ENCODE measurements at regions not wholly inside any gene's neighbourhood (a gene's known extent, or its start where the extent isn't known, plus 50 kb on each side); places are given as distances from the start of the nearest gene placed in this dataset.
"Not testable (repeated sequence)": the region's sequence is repeated elsewhere in the genome, so short reads cannot be mapped to it uniquely, and the experiment has no call there.

- no peak for TF ChIP-seq EP300 (IDR thresholded peaks at IDR 0.05)
- no peak for TF ChIP-seq POLR2A (IDR thresholded peaks at IDR 0.05)
- TF ChIP-seq CTCF (IDR thresholded peaks at IDR 0.05): no peak
- DNase-seq: no peak
- H3K4me3 ChIP-seq: no peak overlapping the region
- no peaks in the 10 kb centered on the region for H3K4me1 ChIP-seq (ENCODE audit: insufficient read depth)
- intact Hi-C loops (cut with DNase I): no loop called here
- no peak overlapping the region for H3K27ac ChIP-seq
- H3K36me3 ChIP-seq: no peaks in the 10 kb centered on the region
- H3K27me3 ChIP-seq: no peaks in the 10 kb centered on the region
- 88 to 97% (median 90%) methylated on average over 3 of the region's 3 CpGs for WGBS, 3 donors
- H3K9me3 ChIP-seq: no peaks in the 10 kb centered on the region
Observed at GRCh38 chr5:28603869-28604268, 1565.5 kb upstream of the CDH9 start.

GRCh38 chr5:28602429-28602828 is 1564.0 kb upstream of the CDH9 start:
- H3K36me3 ChIP-seq: no peaks in the 10 kb centered on the region
- H3K27me3 ChIP-seq: no peaks in the 10 kb centered on the region
- H3K27ac ChIP-seq: no peak overlapping the region
- intact Hi-C loops (cut with DNase I): no loop called here
- H3K9me3 ChIP-seq: no peaks in the 10 kb centered on the region
- DNase-seq: no peak
- H3K4me3 ChIP-seq: no peak overlapping the region
- no peak for TF ChIP-seq EP300 (IDR thresholded peaks at IDR 0.05)
- no peak for TF ChIP-seq CTCF (IDR thresholded peaks at IDR 0.05)
- TF ChIP-seq POLR2A (IDR thresholded peaks at IDR 0.05): no peak
- 51 to 65% (median 55%) methylated on average over 2 of the region's 2 CpGs for WGBS, 3 donors
- H3K4me1 ChIP-seq (ENCODE audit: insufficient read depth): no peaks in the 10 kb centered on the region

- H3K9me3 ChIP-seq; intact Hi-C loops (cut with DNase I); H3K27ac ChIP-seq; H3K4me1 ChIP-seq (ENCODE audit: insufficient read depth); H3K36me3 ChIP-seq; H3K27me3 ChIP-seq; DNase-seq; H3K4me3 ChIP-seq: not testable (repeated sequence)
- WGBS, 3 donors: 90 to 97% (median 95%) methylated on average over 23 to 24 of the region's 26 CpGs
Observed at GRCh38 chr5:28596707-28597106, 1558.3 kb upstream of the CDH9 start.

- Histone ChIP-seq H3K27me3 (no peaks in the 10 kb centered on the region), H3K4me1 (ENCODE audit: insufficient read depth) (no peaks in the 10 kb centered on the region), H3K9me3 (no peaks in the 10 kb centered on the region), H3K36me3 (no peaks in the 10 kb centered on the region), H3K4me3 (no peak overlapping the region), H3K27ac (no peak overlapping the region)
- DNase-seq: no peak
- WGBS, 3 donors: 42 to 54% (median 47%) methylated on average over 4 of the region's 4 CpGs
- intact Hi-C loops (cut with DNase I): no loop called here
- no peak for TF ChIP-seq CTCF (IDR thresholded peaks at IDR 0.05)
Observed at GRCh38 chr5:28580616-28581015, 1542.2 kb upstream of the CDH9 start.

GRCh38 chr5:28576022-28576421 is 1537.6 kb upstream of the CDH9 start:
- no peak for DNase-seq
- Histone ChIP-seq H3K27me3 (no peaks in the 10 kb centered on the region), H3K4me1 (ENCODE audit: insufficient read depth) (no peaks in the 10 kb centered on the region), H3K36me3 (no peaks in the 10 kb centered on the region), H3K9me3 (no peaks in the 10 kb centered on the region), H3K27ac (no peak overlapping the region), H3K4me3 (no peak overlapping the region)
- intact Hi-C loops (cut with DNase I): no loop called here
- WGBS, 3 donors: 62 to 72% (median 69%) methylated on average over 2 of the region's 2 CpGs
- TF ChIP-seq POLR2A (IDR thresholded peaks at IDR 0.05) (no peak), EP300 (IDR thresholded peaks at IDR 0.05) (no peak), CTCF (IDR thresholded peaks at IDR 0.05) (no peak)

All from ovary (tissue), 7 donors.